ENCODE measurements at regions not wholly inside any gene's neighbourhood (a gene's known extent, or its start where the extent isn't known, plus 50 kb on each side); places are given as distances from the start of the nearest gene placed in this dataset.

GRCh38 chrX:69564665-69565064 lies 51.2 kb upstream of the EDA start:
- DNase-seq, result no peak
- H3K27ac Mint-ChIP-seq, result no peak overlapping the region
- Histone ChIP-seq H3K36me3 (replicated peaks in 1 of 2; ENCODE audit: control insufficient read depth in 1 of 2, insufficient read depth in 2 of 2, low read length in 2 of 2) (no peaks in the 10 kb centered on the region), H4K20me1 (ENCODE audit: insufficient read depth, low read length) (no peaks in the 10 kb centered on the region), H3K9ac (ENCODE audit: insufficient read depth, low read length, poor library complexity, severe bottlenecking) (no peak overlapping the region), H3K9me3 (replicated peaks in 1 of 2; ENCODE audit: control insufficient read depth in 1 of 2, insufficient read depth in 1 of 2, low read length in 2 of 2) (no peaks in the 10 kb centered on the region), H3K4me2 (replicated peaks; ENCODE audit: extremely low read depth, low read length, poor library complexity, severe bottlenecking) (no peak overlapping the region), H2AFZ (ENCODE audit: insufficient read depth, low read depth, low read length, poor library complexity, severe bottlenecking) (no peak overlapping the region), H3K27ac (ENCODE audit: low read depth in 1 of 2, low read length in 2 of 2) (no peak overlapping the region), H3K4me1 (ENCODE audit: control insufficient read depth in 1 of 2, insufficient read depth in 2 of 2, low read length in 2 of 2) (no peaks in the 10 kb centered on the region), H3K79me2 (ENCODE audit: insufficient read depth, low read length) (no peaks in the 10 kb centered on the region), H3K27me3 (ENCODE audit: control insufficient read depth in 2 of 2, insufficient read depth in 2 of 2, low read length in 2 of 2) (peaks cover 0 to 2% of the 10 kb centered on the region in 2 donors), H3K4me3 (replicated peaks in 1 of 3; ENCODE audit: low read depth in 2 of 3, low read length in 3 of 3) (no peak overlapping the region)
- WGBS (ENCODE audit: insufficient coverage), result no CpG with 5 or more reads among the region's 2 CpGs
- H3K9me3 Mint-ChIP-seq, result peaks cover 0 to 2% (median 0%) of the 10 kb centered on the region in 7 donors
- H3K27me3 Mint-ChIP-seq (ENCODE audit: low read depth in 3 of 3), result peaks cover 0 to 2% (median 0%) of the 10 kb centered on the region in 3 donors
- no peak for TF ChIP-seq CTCF (IDR thresholded peaks at IDR 0.05)
- H3K4me1 Mint-ChIP-seq, result no peaks in the 10 kb centered on the region
- no peak overlapping the region for H3K4me3 Mint-ChIP-seq
- no peaks in the 10 kb centered on the region for H3K36me3 Mint-ChIP-seq
- intact Hi-C loops (cut with micrococcal nuclease), result no loop called here

- Histone ChIP-seq H3K79me2 (ENCODE audit: insufficient read depth, low read length) (no peaks in the 10 kb centered on the region), H3K36me3 (replicated peaks in 1 of 2; ENCODE audit: control insufficient read depth in 1 of 2, insufficient read depth in 2 of 2, low read length in 2 of 2) (no peaks in the 10 kb centered on the region), H4K20me1 (ENCODE audit: insufficient read depth, low read length) (no peaks in the 10 kb centered on the region), H3K4me2 (replicated peaks; ENCODE audit: extremely low read depth, low read length, poor library complexity, severe bottlenecking) (no peak overlapping the region), H2AFZ (ENCODE audit: insufficient read depth, low read depth, low read length, poor library complexity, severe bottlenecking) (no peak overlapping the region), H3K4me1 (ENCODE audit: control insufficient read depth in 1 of 2, insufficient read depth in 2 of 2, low read length in 2 of 2) (no peaks in the 10 kb centered on the region), H3K27me3 (ENCODE audit: control insufficient read depth in 2 of 2, insufficient read depth in 2 of 2, low read length in 2 of 2) (peaks cover 0 to 2% of the 10 kb centered on the region in 2 donors), H3K9me3 (replicated peaks in 1 of 2; ENCODE audit: control insufficient read depth in 1 of 2, insufficient read depth in 1 of 2, low read length in 2 of 2) (no peaks in the 10 kb centered on the region), H3K4me3 (replicated peaks in 1 of 3; ENCODE audit: low read depth in 2 of 3, low read length in 3 of 3) (no peak overlapping the region), H3K27ac (ENCODE audit: low read depth in 1 of 2, low read length in 2 of 2) (no peak overlapping the region), H3K9ac (ENCODE audit: insufficient read depth, low read length, poor library complexity, severe bottlenecking) (no peak overlapping the region)
- no peak for DNase-seq
- no peak overlapping the region for H3K27ac Mint-ChIP-seq
- intact Hi-C loops (cut with micrococcal nuclease), result no loop called here
- H3K27me3 Mint-ChIP-seq (ENCODE audit: low read depth in 3 of 3), result peaks cover 0 to under 1% (median 0%) of the 10 kb centered on the region in 3 donors
- H3K9me3 Mint-ChIP-seq, result peaks cover 0 to 2% (median 0%) of the 10 kb centered on the region in 7 donors
- H3K4me1 Mint-ChIP-seq, result no peaks in the 10 kb centered on the region
- no peak overlapping the region for H3K4me3 Mint-ChIP-seq
- no peaks in the 10 kb centered on the region for H3K36me3 Mint-ChIP-seq
- no CpG with 5 or more reads among the region's 3 CpGs for WGBS (ENCODE audit: insufficient coverage)
- TF ChIP-seq CTCF (IDR thresholded peaks at IDR 0.05), result no peak
These were observed 50.6 kb upstream of the EDA start for GRCh38 chrX:69565247-69565815.
